HG02588 (cell line): ENCODE measurements at regions not wholly inside any gene's neighbourhood (a gene's known extent, or its start where the extent isn't known, plus 50 kb on each side); places are given as distances from the start of the nearest gene placed in this dataset.
"Not testable (repeated sequence)": the region's sequence is repeated elsewhere in the genome, so short reads cannot be mapped to it uniquely, and the experiment has no call there.

Experiments used
- ATAC-seq: cut with Tn5 transposase; IDR thresholded peaks from one replicate; pipeline ENCODE4 v1.9.1; 2021; ENCODE audit warnings: mild to moderate bottlenecking, moderate library complexity; ENCODE audit not compliant: unreplicated experiment

- ATAC-seq: no peak
Observed at GRCh38 chr12:94862421-94862820, 141.1 kb downstream of the NDUFA12 start.

DNA sequence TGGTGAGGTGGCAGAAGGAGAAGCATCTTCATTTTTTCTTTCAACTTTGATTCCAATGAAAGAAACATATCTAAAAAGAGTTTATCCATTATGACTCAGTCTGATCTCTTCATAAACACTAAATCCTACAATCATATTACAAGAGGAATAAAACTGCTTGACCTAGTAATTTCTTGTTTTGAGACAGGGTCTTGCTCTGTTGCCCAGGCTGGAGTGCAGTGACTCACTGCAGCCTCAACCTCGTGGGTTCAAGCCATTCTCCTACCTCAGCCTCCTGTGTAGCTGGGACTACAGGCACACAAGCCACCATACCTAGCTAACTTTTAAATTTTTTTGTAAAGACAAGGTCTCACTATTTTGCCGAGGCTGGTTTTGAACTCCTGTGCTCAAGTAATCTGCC is 147.2 kb downstream of the NDUFA12 start:
- no peak for ATAC-seq

GRCh38 chr12:94855853-94856252 is 147.6 kb downstream of the NDUFA12 start:
- no peak for ATAC-seq

GRCh38 chr12:94851396-94852028 is 152.0 kb downstream of the NDUFA12 start:
- ATAC-seq: no peak

DNA sequence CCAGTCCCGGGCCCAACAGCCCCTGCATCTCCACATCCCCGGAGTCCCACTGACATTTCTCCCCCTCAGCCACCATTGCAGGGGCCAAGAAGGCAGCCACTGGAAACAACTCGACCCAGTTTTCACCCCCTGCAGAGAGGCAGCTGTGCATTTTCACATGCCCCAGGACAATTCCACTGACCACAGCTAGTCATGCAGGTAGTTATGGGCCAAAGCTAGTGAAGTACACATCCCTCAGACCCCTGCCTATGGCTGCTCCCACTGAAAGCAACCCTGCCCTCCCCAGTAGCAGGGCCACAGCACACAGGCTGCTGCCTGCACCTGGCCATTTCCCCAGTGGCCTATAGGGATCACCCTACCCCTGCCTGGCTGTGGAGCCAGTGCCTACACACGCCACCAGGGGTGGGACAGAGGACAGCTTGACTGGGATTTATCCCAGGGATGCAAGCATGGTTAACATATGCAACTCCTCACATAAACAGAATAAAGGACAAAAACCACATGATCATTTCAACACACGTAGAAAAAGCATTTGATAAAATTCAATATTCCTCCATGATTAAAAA is 154.0 kb downstream of the NDUFA12 start:
- ATAC-seq: no peak

DNA sequence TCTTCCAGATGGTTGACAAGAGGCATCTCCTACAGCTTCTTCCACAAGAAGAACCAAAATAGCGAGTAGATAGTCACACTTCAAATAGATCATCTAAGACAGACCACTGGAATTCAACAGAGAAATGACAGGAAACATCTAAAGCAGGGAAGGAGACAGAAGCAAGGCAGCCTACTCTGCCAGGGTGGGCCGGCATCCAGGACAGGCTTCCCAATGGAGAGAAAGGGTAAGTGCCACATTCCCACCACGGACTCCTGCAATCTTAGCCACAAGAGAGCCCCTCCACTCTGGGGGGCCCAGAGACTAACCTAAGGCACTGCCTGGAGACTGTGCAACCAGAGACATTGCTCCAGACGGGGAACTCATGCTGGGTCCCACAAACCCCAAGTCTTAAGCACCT is 154.5 kb downstream of the NDUFA12 start:
- no peak for ATAC-seq

- ATAC-seq: no peak
Observed at GRCh38 chr12:94845110-94845509, 158.4 kb downstream of the NDUFA12 start.

GRCh38 chr12:94844452-94844851 is 159.0 kb downstream of the NDUFA12 start:
- ATAC-seq: no peak

- ATAC-seq: no peak
Observed at GRCh38 chr12:94841904-94842610, 161.4 kb downstream of the NDUFA12 start.

GRCh38 chr12:94841177-94841576 is 162.3 kb downstream of the NDUFA12 start:
- ATAC-seq: no peak

- ATAC-seq: peak; percentile 71
Observed at GRCh38 chr12:94839347-94839746, 164.2 kb downstream of the NDUFA12 start.

DNA sequence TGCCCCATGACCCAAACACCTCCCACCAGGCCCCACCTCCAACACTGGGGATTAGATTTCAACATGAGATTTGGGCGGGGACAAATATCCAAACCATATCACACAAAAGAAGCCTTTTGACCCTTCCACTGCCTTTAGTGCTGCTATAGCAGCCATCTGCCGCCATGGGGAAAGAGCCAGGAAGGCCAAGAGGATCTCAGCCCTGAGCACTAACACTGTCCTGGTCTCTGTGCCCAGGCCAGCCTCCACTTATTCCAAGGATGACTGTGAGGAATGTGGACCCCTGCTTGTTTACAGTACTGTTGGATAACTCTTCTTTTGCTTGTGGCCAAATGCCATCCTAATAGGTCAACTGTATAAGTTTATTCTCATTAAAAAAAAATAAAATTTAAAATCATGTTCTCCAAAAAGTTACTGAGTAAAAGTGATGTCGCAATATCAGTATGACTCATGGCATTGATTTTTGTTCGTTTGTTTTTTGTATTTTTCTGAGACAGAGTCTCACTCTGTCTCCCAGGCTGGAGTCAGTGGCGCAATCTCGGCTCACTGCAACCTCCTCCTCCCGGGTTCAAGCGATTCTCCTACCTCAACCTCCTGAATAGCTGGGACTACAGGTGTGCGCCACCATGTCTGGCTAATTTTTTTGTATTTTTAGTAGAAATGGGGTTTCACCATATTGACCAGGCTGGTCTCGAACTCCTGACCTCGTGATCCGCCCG is 166.4 kb downstream of the NDUFA12 start:
- not testable (repeated sequence) for ATAC-seq

- ATAC-seq: no peak
Observed at GRCh38 chr12:94834036-94834625, 169.4 kb downstream of the NDUFA12 start.

- ATAC-seq: no peak
Observed at GRCh38 chr12:94832780-94833681, 170.5 kb downstream of the NDUFA12 start.

DNA sequence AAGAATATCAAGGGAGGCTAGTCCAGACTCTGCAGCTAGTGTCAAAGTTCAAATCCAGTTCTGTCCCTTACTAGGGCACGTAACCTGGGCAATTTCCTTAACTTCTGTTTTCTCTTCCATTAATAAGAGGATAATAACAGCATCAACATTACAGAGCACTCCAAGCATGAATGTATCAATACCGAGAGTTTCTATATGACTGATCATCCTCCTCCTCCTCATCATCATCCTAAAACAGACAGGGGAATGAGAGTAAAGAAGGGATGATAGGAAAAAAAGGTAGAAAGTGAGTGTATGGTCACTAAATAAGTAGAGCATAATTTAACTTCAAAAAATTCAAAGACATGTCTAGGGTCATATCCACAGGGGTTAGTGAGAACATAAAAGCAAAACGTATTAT is 171.4 kb downstream of the NDUFA12 start:
- no peak for ATAC-seq

- peak; percentile 88 for ATAC-seq
Observed at GRCh38 chr12:94831081-94831751, 172.3 kb downstream of the NDUFA12 start.

DNA sequence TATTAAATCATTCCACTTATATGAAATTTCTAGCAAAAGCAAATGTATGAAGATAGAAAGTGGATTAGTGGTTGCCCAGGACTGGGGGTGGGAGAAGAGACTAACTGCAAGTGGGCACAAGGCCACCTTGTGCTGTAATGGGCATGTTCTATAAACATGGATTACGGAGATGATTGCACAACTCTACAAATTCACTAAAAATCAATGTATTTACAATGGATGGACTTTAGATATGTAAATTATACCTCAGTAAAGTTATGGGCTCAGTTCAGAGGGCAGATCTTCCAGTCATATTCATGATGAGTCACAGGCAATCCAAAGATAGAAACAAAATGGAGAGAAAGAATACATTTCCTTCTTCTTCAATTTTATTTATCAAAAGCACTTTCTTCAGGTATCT is 173.9 kb downstream of the NDUFA12 start:
- ATAC-seq: no peak

DNA sequence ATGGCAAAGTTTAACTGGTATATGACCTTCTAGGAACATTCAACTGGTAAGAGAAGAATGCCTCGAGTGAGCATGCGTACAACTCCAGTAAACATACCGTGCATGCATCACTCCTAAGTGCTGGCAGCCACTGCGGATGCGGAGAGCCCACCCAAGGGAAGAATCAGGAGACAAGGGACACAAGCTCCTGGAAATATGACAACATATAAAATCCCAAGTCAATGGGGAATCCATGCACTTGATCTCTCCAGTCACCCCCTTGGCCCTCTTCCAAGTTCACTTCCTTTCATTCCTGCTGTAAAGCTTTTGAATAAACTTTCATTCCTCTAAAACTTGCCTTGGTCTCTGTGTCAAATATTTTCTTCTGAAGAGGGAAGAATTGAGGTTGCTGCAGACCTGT is 168.7 kb upstream of the TMCC3 start:
- ATAC-seq: no peak

GRCh38 chr12:94817695-94818075 is 167.3 kb upstream of the TMCC3 start:
- ATAC-seq: peak; percentile 40

DNA sequence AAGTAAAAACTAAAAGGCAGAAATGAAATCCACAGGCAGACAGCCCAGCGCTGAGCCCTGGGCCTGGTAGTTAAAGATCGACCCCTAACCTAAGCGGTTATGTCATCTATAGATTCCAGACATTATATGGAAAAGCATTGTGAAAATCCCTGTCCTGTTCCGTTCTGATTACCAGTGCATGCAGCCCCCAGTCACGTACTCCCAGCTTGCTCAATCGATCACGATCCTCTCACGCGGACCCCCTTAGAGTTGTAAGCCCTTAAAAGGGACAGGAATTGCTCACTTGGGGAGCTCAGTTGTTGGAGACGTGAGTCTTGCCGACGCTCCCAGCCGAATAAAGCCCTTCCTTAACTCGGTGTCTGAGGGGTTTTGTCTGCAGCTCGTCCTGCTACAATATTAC is 166.8 kb upstream of the TMCC3 start:
- ATAC-seq: not testable (repeated sequence)
